A549 (cell line): ENCODE measurements at regions not wholly inside any gene's neighbourhood (a gene's known extent, or its start where the extent isn't known, plus 50 kb on each side); places are given as distances from the start of the nearest gene placed in this dataset.

Source experiments
- ATAC-seq, 2 experiments: fragments of 200-7000 bp in 1 of 2; fragments of >200 bp in 1 of 2; cut with Nextera tagmentation in 1 of 2; cut with Tn5 transposase in 1 of 2; 3 replicates each; pipeline versions ENCODE4 v1.8.0 to v1.9.1; 2018 to 2020; ENCODE audit warnings: mild to moderate bottlenecking in 1 of 2, moderate library complexity in 1 of 2
- CTCF ChIA-PET: fragments of 300-600 bp; sonication (Branson Sonifier 250); formaldehyde crosslinking; extraction: SDS; loops from one replicate; lab custom pipeline; 2021; ENCODE audit warnings: antibody characterized with exemption, inconsistent platforms; lab: Yijun Ruan, JAX
- POLR2A ChIA-PET: fragments of 350-600 bp; formaldehyde crosslinking; extraction: SDS; loops from one replicate; lab custom pipeline; 2021; ENCODE audit warnings: antibody characterized with exemption, inconsistent platforms; lab: Yijun Ruan, JAX
- DNase-seq, 2 experiments: peaks; one replicate each; pipeline versions ENCODE4 v3.0.0 to v3.0.0-alpha.2; 2011 to 2016; ENCODE audit warnings: low read depth in 1 of 2, low spot score in 1 of 2
- FAIRE-seq: peaks from 2 replicates; lab custom pipeline; 2011; peaks lifted over from hg19 to GRCh38; lab: Jason Lieb, UNC
- H3K27ac ChIP-seq, 2 experiments: fragments of >200 bp; sonication (Bioruptor Twin); formaldehyde crosslinking; 3 replicates each; pipeline ENCODE4 v1.5.1; 2016 to 2017
- H3K4me1 ChIP-seq: fragments of >200 bp; sonication (Bioruptor Twin); formaldehyde crosslinking; 3 replicates; pipeline ENCODE4 v1.6.1; 2016
- H3K4me2 ChIP-seq: fragments of >200 bp; sonication (Bioruptor Twin); formaldehyde crosslinking; 3 replicates; pipeline ENCODE4 v1.6.1; 2016
- H3K4me3 ChIP-seq: fragments of >200 bp; sonication (Bioruptor Twin); formaldehyde crosslinking; 3 replicates; pipeline ENCODE4 v1.5.1; 2016
- H3K9me3 ChIP-seq: fragments of >200 bp; sonication (Bioruptor Twin); formaldehyde crosslinking; 3 replicates; pipeline ENCODE4 v1.6.1; 2016
- BHLHE40 ChIP-seq: IDR thresholded peaks from 2 replicates; pipeline ENCODE4 v1.6.1; 2012; ENCODE audit warnings: low read depth, low read length, inconsistent platforms
- CBX8 ChIP-seq: fragments of 200-600 bp; sonication (generic); IDR thresholded peaks from 2 replicates; pipeline ENCODE4 v1.6.1; 2016
- CTCF ChIP-seq: fragments of >200 bp; sonication (Bioruptor Twin); formaldehyde crosslinking; IDR thresholded peaks from 3 replicates; pipeline ENCODE4 v1.5.1; 2016
- ELK1 ChIP-seq: fragments of 150-350 bp; IDR thresholded peaks from 2 replicates; pipeline ENCODE4 v1.6.1; 2014; ENCODE audit warnings: low read depth, mild to moderate bottlenecking, low read length
- ESRRA ChIP-seq: fragments of 150-350 bp; IDR thresholded peaks from 2 replicates; pipeline ENCODE4 v1.6.1; 2014; ENCODE audit warnings: mild to moderate bottlenecking, low read length, borderline replicate concordance
- HES2 ChIP-seq: fragments of >200 bp; sonication (Bioruptor Twin); formaldehyde crosslinking; IDR thresholded peaks from 2 replicates; pipeline ENCODE4 v1.6.1; 2016
- HMGXB4 ChIP-seq: fragments of 250-450 bp; sonication (Bioruptor Pico); IDR thresholded peaks from 2 replicates; pipeline ENCODE4 v1.5.0; 2021; ENCODE audit warnings: mild to moderate bottlenecking, moderate library complexity, borderline replicate concordance
- HOXB5 ChIP-seq: fragments of 250-450 bp; sonication (Bioruptor Pico); IDR thresholded peaks from 2 replicates; pipeline ENCODE4 v1.5.0; 2020; ENCODE audit warnings: mild to moderate bottlenecking, moderate library complexity
- KDM1A ChIP-seq: fragments of 200-600 bp; sonication (generic); IDR thresholded peaks from 2 replicates; pipeline ENCODE4 v1.6.1; 2016; ENCODE audit warnings: low read depth, mild to moderate bottlenecking
- PHF8 ChIP-seq: fragments of 200-600 bp; sonication (generic); IDR thresholded peaks from 2 replicates; pipeline ENCODE4 v1.6.1; 2016; ENCODE audit warnings: low read depth, mild to moderate bottlenecking, antibody characterized with exemption, moderate library complexity, borderline replicate concordance
- POLR2AphosphoS2 ChIP-seq: conservative IDR thresholded peaks from 2 replicates; pipeline ENCODE4 v1.6.1; 2012; ENCODE audit warnings: low read length, improper control_type of control experiment, inconsistent platforms
- RAD21 ChIP-seq, 2 experiments: fragments of >200 bp in 1 of 2; sonication (Bioruptor Twin) in 1 of 2; formaldehyde crosslinking in 1 of 2; IDR thresholded peaks in 1 of 2; conservative IDR thresholded peaks in 1 of 2; 2 replicates in 1 of 2; 3 replicates in 1 of 2; pipeline ENCODE4 v1.6.1; 2012 to 2018; ENCODE audit warnings: inconsistent platforms in 1 of 2
- RCOR1 ChIP-seq: fragments of 150-350 bp; IDR thresholded peaks from 2 replicates; pipeline ENCODE4 v1.6.1; 2014; ENCODE audit warnings: antibody characterized with exemption, low read length, low read depth
- REST ChIP-seq: fragments of 200-600 bp; sonication (generic); IDR thresholded peaks from 2 replicates; pipeline ENCODE4 v1.6.1; 2016; ENCODE audit warnings: antibody characterized with exemption, mild to moderate bottlenecking, moderate library complexity
- RNF2 ChIP-seq: fragments of 200-600 bp; sonication (generic); IDR thresholded peaks from 2 replicates; pipeline ENCODE4 v1.6.1; 2016; ENCODE audit warnings: low read depth, mild to moderate bottlenecking, antibody characterized with exemption, moderate library complexity, borderline replicate concordance
- SMC3 ChIP-seq: fragments of >200 bp; sonication (Bioruptor Twin); formaldehyde crosslinking; IDR thresholded peaks from 3 replicates; pipeline ENCODE4 v1.6.1; 2018; ENCODE audit warnings: inconsistent platforms
- ZFP36 ChIP-seq: fragments of 450-650 bp; IDR thresholded peaks from 2 replicates; pipeline ENCODE4 v1.6.1; 2014; ENCODE audit warnings: borderline replicate concordance; ENCODE audit not compliant: partially characterized antibody
- ZNF302 ChIP-seq: fragments of 250-450 bp; sonication (Bioruptor Pico); IDR thresholded peaks from 2 replicates; pipeline ENCODE4 v1.9.0; 2021; ENCODE audit warnings: inconsistent platforms, mild to moderate bottlenecking, moderate library complexity
- WGBS: methylation state at CpG from one replicate; pipeline ENCODE4 v1.1.6; 2017; ENCODE audit errors: missing lambda C conversion rate; 5-methylcytosine and 5-hydroxymethylcytosine counted together

GRCh38 chr9:7536310-7536939 lies 263.2 kb downstream of the DMAC1 start:
- Histone ChIP-seq H3K4me2 (no peak overlapping the region), H3K4me3 (no peak overlapping the region), H3K4me1 (no peaks in the 10 kb centered on the region), H3K9me3 (no peaks in the 10 kb centered on the region), H3K27ac (no peak overlapping the region)
- 8% methylated on average over 4 of the region's 4 CpGs for WGBS
- CTCF ChIA-PET: interaction anchor here (0.8 to 2.7 kb wide), 2 partner anchors 135 to 484 kb away, joined by 3 to 11 read pairs; no protein-coding TSS in a partner anchor
- DNase-seq (peak; percentile 21 to 54), FAIRE-seq (no peak), ATAC-seq (peak; percentile 76 to 92; a peak in 5 of 6 replicates)
- POLR2A ChIA-PET: no interaction called here
- TF ChIP-seq CBX8 (no peak), ZFP36 (no peak), SMC3 (peak; percentile 66), KDM1A (no peak), ELK1 (no peak), ESRRA (no peak), RAD21 (conservative IDR thresholded peaks at IDR 0.05 in 1 of 2, IDR thresholded peaks at IDR 0.05 in 1 of 2) (peak; percentile 56 to 66), HES2 (no peak), POLR2AphosphoS2 (no peak), ZNF302 (CRISPR knock-in tag) (no peak), PHF8 (no peak), HOXB5 (CRISPR knock-in tag) (no peak), RNF2 (no peak), RCOR1 (no peak), CTCF (peak; percentile 62), REST (no peak), BHLHE40 (no peak), HMGXB4 (CRISPR knock-in tag) (no peak)
